MCF 10A (cell line): ENCODE measurements at regions not wholly inside any gene's neighbourhood (a gene's known extent, or its start where the extent isn't known, plus 50 kb on each side); places are given as distances from the start of the nearest gene placed in this dataset.

Source experiments
- BruUV-seq: library from RNA; stranded (reverse); fragments of 400-500 nt; replicated peaks from 2 replicates; lab custom pipeline; 2021; lab: Mats Ljungman, UMichigan
- CTCF ChIA-PET: fragments of 300-600 bp; sonication (Branson Sonifier 250); formaldehyde crosslinking; extraction: SDS; loops from one replicate; lab custom pipeline; 2021; ENCODE audit warnings: antibody characterized with exemption, inconsistent platforms; lab: Yijun Ruan, JAX
- POLR2A ChIA-PET: fragments of 300-600, 350-650 bp; sonication (Branson Sonifier 250); formaldehyde crosslinking; extraction: SDS; loops from one replicate; lab custom pipeline; 2020; ENCODE audit warnings: antibody characterized with exemption, inconsistent platforms; lab: Yijun Ruan, JAX
- DNase-seq: peaks from one replicate; pipeline ENCODE4 v3.0.0-alpha.2; 2018; ENCODE audit not compliant: unreplicated experiment
- H3K27ac Mint-ChIP-seq: one replicate; pipeline ENCODE4 v1.8.0; 2022; ENCODE audit warnings: mild to moderate bottlenecking, low read depth, mixed read lengths; ENCODE audit not compliant: unreplicated experiment
- H3K27me3 Mint-ChIP-seq: one replicate; pipeline ENCODE4 v1.8.0; 2022; ENCODE audit warnings: mixed read lengths; ENCODE audit not compliant: insufficient read depth, unreplicated experiment
- H3K36me3 Mint-ChIP-seq: one replicate; pipeline ENCODE4 v1.8.0; 2022; ENCODE audit warnings: mild to moderate bottlenecking, moderate library complexity, mixed read lengths; ENCODE audit not compliant: insufficient read depth, unreplicated experiment
- H3K4me1 Mint-ChIP-seq: one replicate; pipeline ENCODE4 v1.8.0; 2022; ENCODE audit warnings: mixed read lengths; ENCODE audit not compliant: insufficient read depth, unreplicated experiment
- H3K4me3 Mint-ChIP-seq: one replicate; pipeline ENCODE4 v1.8.0; 2022; ENCODE audit warnings: mild to moderate bottlenecking, moderate library complexity, mixed read lengths; ENCODE audit not compliant: unreplicated experiment
- H3K9me3 Mint-ChIP-seq: one replicate; pipeline ENCODE4 v1.8.0; 2022; ENCODE audit warnings: mixed read lengths; ENCODE audit not compliant: unreplicated experiment
- intact Hi-C: fragments of 100-400 bp; cut with micrococcal nuclease; formaldehyde crosslinking; loops from 2 replicates; pipeline ENCODE4 v1.14.1; 2022
- TF ChIP-seq, protein P1 (sequence below): fragments of 200-600 bp; IDR thresholded peaks from one replicate; pipeline ENCODE4 v1.8.0; 2022; ENCODE audit warnings: antibody characterized with exemption, mild to moderate bottlenecking; ENCODE audit not compliant: unreplicated experiment

DNA sequence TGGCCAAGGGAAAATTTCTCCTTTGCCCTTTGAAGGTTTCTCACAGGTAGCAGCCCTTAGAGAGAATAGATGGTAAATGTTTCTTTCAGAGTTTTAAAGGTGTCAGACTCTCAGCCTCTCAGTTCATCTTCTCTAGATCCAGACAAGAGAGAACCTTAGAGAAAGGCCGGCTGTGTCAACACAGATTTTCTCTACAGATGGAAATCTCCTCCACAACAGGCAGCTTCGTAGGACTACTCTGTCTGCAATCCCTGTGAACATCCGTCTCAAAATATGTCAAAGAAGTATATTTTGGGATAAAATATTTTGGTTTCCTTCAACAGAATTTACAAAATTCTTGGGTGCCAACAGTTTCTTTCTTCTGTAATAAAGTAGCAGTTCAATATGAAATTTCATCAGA lies 282.1 kb upstream of the POU1F1 start:
- H3K27ac Mint-ChIP-seq: no peak overlapping the region
- DNase-seq: no peak
- H3K4me1 Mint-ChIP-seq: no peaks in the 10 kb centered on the region
- BruUV-seq: no TSS peak
- no peaks in the 10 kb centered on the region for H3K9me3 Mint-ChIP-seq
- CTCF ChIA-PET: interaction anchor here (0.8 kb wide), 1 partner anchor 309 kb away, joined by 3 read pairs; no protein-coding TSS in a partner anchor
- H3K4me3 Mint-ChIP-seq: no peak overlapping the region
- no peaks in the 10 kb centered on the region for H3K36me3 Mint-ChIP-seq
- TF ChIP-seq, protein P1, sequence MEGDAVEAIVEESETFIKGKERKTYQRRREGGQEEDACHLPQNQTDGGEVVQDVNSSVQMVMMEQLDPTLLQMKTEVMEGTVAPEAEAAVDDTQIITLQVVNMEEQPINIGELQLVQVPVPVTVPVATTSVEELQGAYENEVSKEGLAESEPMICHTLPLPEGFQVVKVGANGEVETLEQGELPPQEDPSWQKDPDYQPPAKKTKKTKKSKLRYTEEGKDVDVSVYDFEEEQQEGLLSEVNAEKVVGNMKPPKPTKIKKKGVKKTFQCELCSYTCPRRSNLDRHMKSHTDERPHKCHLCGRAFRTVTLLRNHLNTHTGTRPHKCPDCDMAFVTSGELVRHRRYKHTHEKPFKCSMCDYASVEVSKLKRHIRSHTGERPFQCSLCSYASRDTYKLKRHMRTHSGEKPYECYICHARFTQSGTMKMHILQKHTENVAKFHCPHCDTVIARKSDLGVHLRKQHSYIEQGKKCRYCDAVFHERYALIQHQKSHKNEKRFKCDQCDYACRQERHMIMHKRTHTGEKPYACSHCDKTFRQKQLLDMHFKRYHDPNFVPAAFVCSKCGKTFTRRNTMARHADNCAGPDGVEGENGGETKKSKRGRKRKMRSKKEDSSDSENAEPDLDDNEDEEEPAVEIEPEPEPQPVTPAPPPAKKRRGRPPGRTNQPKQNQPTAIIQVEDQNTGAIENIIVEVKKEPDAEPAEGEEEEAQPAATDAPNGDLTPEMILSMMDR: no peak
- H3K27me3 Mint-ChIP-seq: no peaks in the 10 kb centered on the region
- POLR2A ChIA-PET: no interaction called here
- intact Hi-C loops: no loop called here

- no TSS peak for BruUV-seq
- H3K27me3 Mint-ChIP-seq: no peaks in the 10 kb centered on the region
- H3K4me3 Mint-ChIP-seq: no peak overlapping the region
- H3K4me1 Mint-ChIP-seq: no peaks in the 10 kb centered on the region
- no peaks in the 10 kb centered on the region for H3K36me3 Mint-ChIP-seq
- TF ChIP-seq, protein P1: no peak
- no peak for DNase-seq
- H3K27ac Mint-ChIP-seq: no peak overlapping the region
- ChIA-PET CTCF (interaction anchor here (0.7 kb wide), 1 partner anchor 198 kb away, joined by 3 read pairs; no protein-coding TSS in a partner anchor), POLR2A (no interaction called here)
- intact Hi-C loops: no loop called here
- no peaks in the 10 kb centered on the region for H3K9me3 Mint-ChIP-seq
Observed at GRCh38 chr3:87555290-87555689, 278.9 kb upstream of the POU1F1 start.

GRCh38 chr3:87553058-87553457 lies 276.7 kb upstream of the POU1F1 start:
- Mint-ChIP-seq H3K9me3 (peaks cover 5% of the 10 kb centered on the region), H3K4me1 (no peaks in the 10 kb centered on the region), H3K27ac (no peak overlapping the region), H3K27me3 (no peaks in the 10 kb centered on the region), H3K36me3 (no peaks in the 10 kb centered on the region), H3K4me3 (no peak overlapping the region)
- intact Hi-C loops: no loop called here
- CTCF ChIA-PET: interaction anchor here (0.6 kb wide), 1 partner anchor 11 kb away, joined by 3 read pairs; no protein-coding TSS in a partner anchor
- TF ChIP-seq, protein P1: no peak
- POLR2A ChIA-PET: no interaction called here
- DNase-seq: no peak
- BruUV-seq: no TSS peak

DNA sequence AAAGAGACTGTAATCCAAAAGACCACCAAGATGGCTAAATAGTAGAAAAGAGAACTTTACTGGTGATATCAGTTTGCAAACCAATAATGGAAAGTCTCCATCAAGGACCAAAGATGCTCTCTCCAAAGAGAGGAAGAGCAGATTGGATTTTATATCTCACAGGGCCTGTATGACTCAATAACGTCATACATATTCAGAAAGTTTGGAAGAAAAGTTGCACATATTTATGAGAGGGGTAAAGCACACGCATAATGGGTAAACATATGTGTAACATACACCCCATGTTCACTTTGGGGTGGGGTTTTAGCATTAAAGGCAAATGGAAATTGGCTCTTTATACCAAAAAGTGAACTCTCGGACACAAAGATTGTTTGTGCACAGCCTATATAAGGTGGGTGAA lies 274.5 kb upstream of the POU1F1 start:
- Mint-ChIP-seq H3K4me3 (no peak overlapping the region), H3K36me3 (no peaks in the 10 kb centered on the region), H3K27ac (no peak overlapping the region), H3K4me1 (peaks cover 5% of the 10 kb centered on the region), H3K27me3 (no peaks in the 10 kb centered on the region), H3K9me3 (peaks cover 7% of the 10 kb centered on the region)
- no peak for DNase-seq
- TF ChIP-seq, protein P1: no peak
- POLR2A ChIA-PET: interaction anchor here (0.7 kb wide), 1 partner anchor 431 kb away, joined by 3 read pairs; no protein-coding TSS in a partner anchor
- BruUV-seq: no TSS peak
- CTCF ChIA-PET: no interaction called here
- intact Hi-C loops: no loop called here
